ENCODE measurements at regions not wholly inside any gene's neighbourhood (a gene's known extent, or its start where the extent isn't known, plus 50 kb on each side); places are given as distances from the start of the nearest gene placed in this dataset.

GRCh38 chr10:61257956-61258496, 195.2 kb downstream of the TMEM26 start:
- TF ChIP-seq TAF1 (IDR thresholded peaks at IDR 0.05; ENCODE audit: low read depth) (no peak), USF1 (IDR thresholded peaks at IDR 0.05) (no peak), FOXM1 (IDR thresholded peaks at IDR 0.05; ENCODE audit: borderline replicate concordance, low read depth) (no peak), RAD21 (IDR thresholded peaks at IDR 0.05; ENCODE audit: low read depth) (no peak), CEBPB (IDR thresholded peaks at IDR 0.05) (no peak), TEAD4 (IDR thresholded peaks at IDR 0.05) (no peak), CREB1 (IDR thresholded peaks at IDR 0.05; ENCODE audit: low read depth) (no peak), YY1 (IDR thresholded peaks at IDR 0.05; ENCODE audit: low read depth) (no peak), ZBTB7A (IDR thresholded peaks at IDR 0.05; ENCODE audit: low read depth) (no peak), EGR1 (IDR thresholded peaks at IDR 0.05) (no peak), MAX (IDR thresholded peaks at IDR 0.05) (no peak), TCF12 (IDR thresholded peaks at IDR 0.05; ENCODE audit: low read depth) (no peak), EP300 (IDR thresholded peaks at IDR 0.05; ENCODE audit: borderline replicate concordance) (no peak)

GRCh38 chr10:61257136-61257535, 196.0 kb downstream of the TMEM26 start:
- no peak for TF ChIP-seq MAX (IDR thresholded peaks at IDR 0.05)
- TF ChIP-seq NFIC (IDR thresholded peaks at IDR 0.05), result no peak
- TF ChIP-seq TCF12 (IDR thresholded peaks at IDR 0.05; ENCODE audit: low read depth), result no peak
- no peak for TF ChIP-seq FOXM1 (IDR thresholded peaks at IDR 0.05; ENCODE audit: borderline replicate concordance, low read depth)
- no peak for TF ChIP-seq ZBTB7A (IDR thresholded peaks at IDR 0.05; ENCODE audit: low read depth)
- TF ChIP-seq USF1 (IDR thresholded peaks at IDR 0.05), result no peak
- TF ChIP-seq REST (IDR thresholded peaks at IDR 0.05; ENCODE audit: low read depth), result no peak
- no peak for TF ChIP-seq EP300 (IDR thresholded peaks at IDR 0.05; ENCODE audit: borderline replicate concordance)
- TF ChIP-seq TAF1 (IDR thresholded peaks at IDR 0.05; ENCODE audit: low read depth), result no peak
- no peak for TF ChIP-seq CEBPB (IDR thresholded peaks at IDR 0.05)
- TF ChIP-seq RAD21 (IDR thresholded peaks at IDR 0.05; ENCODE audit: low read depth), result no peak
- TF ChIP-seq CREB1 (IDR thresholded peaks at IDR 0.05; ENCODE audit: low read depth), result no peak
- no peak for TF ChIP-seq YY1 (IDR thresholded peaks at IDR 0.05; ENCODE audit: low read depth)
- no peak for TF ChIP-seq TEAD4 (IDR thresholded peaks at IDR 0.05)
- no peak for TF ChIP-seq EGR1 (IDR thresholded peaks at IDR 0.05)

GRCh38 chr10:61251089-61251488, 202.1 kb downstream of the TMEM26 start:
- TF ChIP-seq MAX (IDR thresholded peaks at IDR 0.05), result no peak
- TF ChIP-seq EP300 (IDR thresholded peaks at IDR 0.05; ENCODE audit: borderline replicate concordance), result no peak

- TF ChIP-seq RAD21 (IDR thresholded peaks at IDR 0.05; ENCODE audit: low read depth) (no peak), EGR1 (IDR thresholded peaks at IDR 0.05) (no peak), TAF1 (IDR thresholded peaks at IDR 0.05; ENCODE audit: low read depth) (no peak), NFIC (IDR thresholded peaks at IDR 0.05) (no peak), FOXM1 (IDR thresholded peaks at IDR 0.05; ENCODE audit: borderline replicate concordance, low read depth) (no peak), ZBTB7A (IDR thresholded peaks at IDR 0.05; ENCODE audit: low read depth) (no peak), CEBPB (IDR thresholded peaks at IDR 0.05) (no peak), REST (IDR thresholded peaks at IDR 0.05; ENCODE audit: low read depth) (no peak), MAX (IDR thresholded peaks at IDR 0.05) (no peak), TEAD4 (IDR thresholded peaks at IDR 0.05) (no peak), CREB1 (IDR thresholded peaks at IDR 0.05; ENCODE audit: low read depth) (no peak), TCF12 (IDR thresholded peaks at IDR 0.05; ENCODE audit: low read depth) (no peak), EP300 (IDR thresholded peaks at IDR 0.05; ENCODE audit: borderline replicate concordance) (no peak), YY1 (IDR thresholded peaks at IDR 0.05; ENCODE audit: low read depth) (no peak), USF1 (IDR thresholded peaks at IDR 0.05) (no peak)
Observed at GRCh38 chr10:61250131-61250530, 203.1 kb downstream of the TMEM26 start.

GRCh38 chr10:61248013-61248412, 205.2 kb downstream of the TMEM26 start:
- TF ChIP-seq TCF12 (IDR thresholded peaks at IDR 0.05; ENCODE audit: low read depth) (no peak), REST (IDR thresholded peaks at IDR 0.05; ENCODE audit: low read depth) (no peak), USF1 (IDR thresholded peaks at IDR 0.05) (no peak), NFIC (IDR thresholded peaks at IDR 0.05) (no peak), CEBPB (IDR thresholded peaks at IDR 0.05) (no peak), EGR1 (IDR thresholded peaks at IDR 0.05) (no peak), MAX (IDR thresholded peaks at IDR 0.05) (no peak), CREB1 (IDR thresholded peaks at IDR 0.05; ENCODE audit: low read depth) (no peak), ZBTB7A (IDR thresholded peaks at IDR 0.05; ENCODE audit: low read depth) (no peak), RAD21 (IDR thresholded peaks at IDR 0.05; ENCODE audit: low read depth) (no peak), FOXM1 (IDR thresholded peaks at IDR 0.05; ENCODE audit: borderline replicate concordance, low read depth) (no peak), TEAD4 (IDR thresholded peaks at IDR 0.05) (no peak), EP300 (IDR thresholded peaks at IDR 0.05; ENCODE audit: borderline replicate concordance) (no peak)
